NCI-H82 (cell line): ENCODE measurements at regions not wholly inside any gene's neighbourhood (a gene's known extent, or its start where the extent isn't known, plus 50 kb on each side); places are given as distances from the start of the nearest gene placed in this dataset.

Experiments used
- DNase-seq: peaks from one replicate; lab custom pipeline; 2025; lab: John Stamatoyannopoulos, UW

GRCh38 chr5:74424162-74424868 is 216.2 kb downstream of the ENC1 start:
- no peak for DNase-seq

- no peak for DNase-seq
Observed at GRCh38 chr5:74423383-74423782, 217.1 kb downstream of the ENC1 start.

GRCh38 chr5:74422671-74423070 is 217.9 kb downstream of the ENC1 start:
- DNase-seq = no peak

- no peak for DNase-seq
Observed at GRCh38 chr5:74422030-74422429, 218.5 kb downstream of the ENC1 start.

GRCh38 chr5:74421377-74421776 is 219.2 kb downstream of the ENC1 start:
- no peak for DNase-seq

- DNase-seq = no peak
Observed at GRCh38 chr5:74420947-74421346, 219.6 kb downstream of the ENC1 start.

GRCh38 chr5:74420220-74420619 is 220.3 kb downstream of the ENC1 start:
- DNase-seq = peak; percentile 9

- DNase-seq = no peak
Observed at GRCh38 chr5:74419468-74419867, 221.1 kb downstream of the ENC1 start.

- DNase-seq = no peak
Observed at GRCh38 chr5:74418709-74419108, 221.8 kb downstream of the ENC1 start.

GRCh38 chr5:74418261-74418660 is 222.3 kb downstream of the ENC1 start:
- peak; percentile 55 for DNase-seq

- peak; percentile 81 for DNase-seq
Observed at GRCh38 chr5:74415695-74416102, 224.8 kb downstream of the ENC1 start.

GRCh38 chr5:74414228-74414627 is 226.3 kb downstream of the ENC1 start:
- DNase-seq = peak; percentile 15

- DNase-seq = no peak
Observed at GRCh38 chr5:74413403-74414048, 227.0 kb downstream of the ENC1 start.

GRCh38 chr5:74412066-74412465 is 228.5 kb downstream of the ENC1 start:
- DNase-seq = peak; percentile 92

- DNase-seq = no peak
Observed at GRCh38 chr5:74409712-74410111, 230.8 kb downstream of the ENC1 start.

- peak; percentile 10 for DNase-seq
Observed at GRCh38 chr5:74409166-74409706, 231.3 kb downstream of the ENC1 start.

GRCh38 chr5:74408150-74409043 is 232.1 kb downstream of the ENC1 start:
- no peak for DNase-seq

- no peak for DNase-seq
Observed at GRCh38 chr5:74407701-74408100, 232.8 kb downstream of the ENC1 start.

GRCh38 chr5:74406844-74407243 is 233.7 kb downstream of the ENC1 start:
- DNase-seq = no peak

- no peak for DNase-seq
Observed at GRCh38 chr5:74405593-74405992, 234.9 kb downstream of the ENC1 start.

GRCh38 chr5:74404574-74405508 is 235.7 kb downstream of the ENC1 start:
- no peak for DNase-seq
